Jurkat, Clone E6-1 (cell line): ENCODE measurements at regions not wholly inside any gene's neighbourhood (a gene's known extent, or its start where the extent isn't known, plus 50 kb on each side); places are given as distances from the start of the nearest gene placed in this dataset.

ENCODE experiments used
- DNase-seq: peaks from one replicate; pipeline ENCODE4 v3.0.0-alpha.2; 2011; ENCODE audit warnings: low read depth, low spot score
- H3K4me3 ChIP-seq: 2 replicates; pipeline ENCODE4 v1.5.1; 2011; ENCODE audit warnings: mild to moderate bottlenecking, low read length, control low read depth, moderate library complexity

DNA sequence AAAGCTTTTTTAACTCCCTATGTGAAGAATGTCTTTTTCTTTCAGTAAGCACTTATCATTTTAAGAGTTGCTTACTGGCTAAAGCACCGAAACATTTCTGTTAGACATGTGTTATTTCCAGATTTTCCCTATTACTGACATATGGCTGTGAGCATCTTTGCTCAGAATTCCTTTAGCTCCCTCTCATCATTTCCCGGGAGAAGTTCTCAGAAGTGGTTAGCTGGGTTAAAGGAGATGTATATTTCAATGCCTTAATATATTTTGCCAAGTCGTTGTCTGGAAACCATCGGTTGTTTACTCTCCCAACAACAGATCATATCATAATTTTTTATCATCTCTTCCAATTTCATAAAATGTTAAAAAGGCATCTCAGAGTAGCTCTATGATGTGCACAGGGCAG lies 396.5 kb downstream of the OCA2 start:
- no peak for DNase-seq
- no peak overlapping the region for H3K4me3 ChIP-seq

GRCh38 chr15:27701956-27702355 lies 397.2 kb downstream of the OCA2 start:
- H3K4me3 ChIP-seq, result no peak overlapping the region
- DNase-seq, result no peak

DNA sequence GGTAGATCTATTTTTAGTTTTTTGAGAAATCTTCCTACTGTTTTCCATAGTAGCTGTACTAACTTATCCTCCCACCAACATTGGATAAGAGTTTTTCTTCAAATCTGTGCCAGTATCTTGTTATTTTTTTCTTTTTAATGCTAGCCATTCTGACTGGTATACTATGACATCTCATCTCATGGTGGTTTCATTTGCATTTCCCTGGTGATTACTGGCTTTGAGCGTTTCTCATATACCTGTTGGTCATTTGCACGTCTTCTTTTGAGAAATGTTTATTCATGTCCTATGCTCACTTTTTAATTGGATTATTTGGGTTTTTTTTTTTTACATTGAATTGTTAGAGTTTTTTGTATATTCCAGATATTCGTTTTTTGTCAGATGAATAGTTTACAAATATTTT lies 398.1 kb downstream of the OCA2 start:
- DNase-seq, result no peak
- no peak overlapping the region for H3K4me3 ChIP-seq

GRCh38 chr15:27699699-27700098 lies 399.4 kb downstream of the OCA2 start:
- H3K4me3 ChIP-seq, result no peak overlapping the region
- DNase-seq, result no peak

DNA sequence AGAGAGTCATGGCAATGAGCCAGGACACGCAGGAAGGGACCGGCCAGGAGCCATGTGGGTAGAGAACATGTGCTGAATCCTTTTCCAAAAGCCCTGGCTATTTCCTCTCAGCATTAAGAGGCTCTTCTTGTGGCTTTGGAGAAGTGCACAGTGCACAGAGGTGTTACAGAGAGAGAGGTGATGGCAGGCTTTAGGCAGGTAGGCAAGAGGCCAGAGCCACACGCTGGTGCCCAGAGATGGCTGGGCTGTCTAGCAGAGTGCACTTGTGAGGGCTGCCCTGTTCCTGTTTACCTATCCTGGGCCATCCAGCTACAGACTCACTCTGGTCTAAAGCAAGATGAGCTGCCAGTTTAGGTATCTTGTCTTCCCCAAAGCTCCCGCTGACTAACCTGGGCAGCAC lies 402.6 kb downstream of the OCA2 start:
- H3K4me3 ChIP-seq, result no peak overlapping the region

DNA sequence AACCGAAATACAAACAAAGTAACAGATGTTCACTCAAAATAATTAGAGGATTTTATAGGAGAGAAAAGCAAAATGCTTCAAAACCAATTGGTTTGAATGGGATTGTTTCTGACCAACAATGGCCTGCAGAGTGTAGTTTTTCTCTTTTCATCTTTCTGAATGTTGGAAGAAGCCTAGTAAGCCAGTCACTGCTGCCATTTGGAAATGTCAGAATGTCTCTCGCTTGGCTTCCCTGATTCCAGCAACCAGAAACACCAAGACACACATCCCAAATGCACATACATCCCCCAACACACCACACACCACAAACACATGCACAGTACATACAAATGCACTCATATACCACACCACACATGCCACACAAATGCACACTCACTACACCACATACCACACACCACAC lies 403.4 kb downstream of the OCA2 start:
- no peak for DNase-seq
- H3K4me3 ChIP-seq, result no peak overlapping the region

More for the DNA sequence above, 402.6 kb downstream of the OCA2 start:
- no peak for DNase-seq

- H3K4me3 ChIP-seq, result no peak overlapping the region
- no peak for DNase-seq
Measured at GRCh38 chr15:27694506-27695087, 404.5 kb downstream of the OCA2 start.

DNA sequence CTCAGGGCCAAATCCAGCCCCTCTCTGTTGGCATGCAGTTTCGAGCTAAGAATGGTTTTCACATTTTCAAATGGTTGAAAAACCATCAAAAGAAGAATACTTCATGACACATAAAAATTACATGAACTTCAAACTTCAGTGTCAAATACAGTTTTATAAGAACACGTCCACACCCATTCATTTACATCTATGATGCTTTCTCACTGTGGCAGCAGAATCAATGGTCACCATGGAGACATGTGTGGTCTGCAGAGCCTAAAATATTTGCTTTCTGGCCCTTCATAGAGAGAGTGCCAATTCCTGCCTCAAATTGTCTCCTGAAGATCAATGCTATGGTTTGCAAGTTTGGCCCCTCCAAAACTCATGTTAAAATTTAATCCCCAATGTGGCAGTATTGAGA lies 405.8 kb downstream of the OCA2 start:
- DNase-seq, result no peak
- H3K4me3 ChIP-seq, result no peak overlapping the region

GRCh38 chr15:27692438-27692837 lies 406.7 kb downstream of the OCA2 start:
- DNase-seq, result no peak
- H3K4me3 ChIP-seq, result no peak overlapping the region

DNA sequence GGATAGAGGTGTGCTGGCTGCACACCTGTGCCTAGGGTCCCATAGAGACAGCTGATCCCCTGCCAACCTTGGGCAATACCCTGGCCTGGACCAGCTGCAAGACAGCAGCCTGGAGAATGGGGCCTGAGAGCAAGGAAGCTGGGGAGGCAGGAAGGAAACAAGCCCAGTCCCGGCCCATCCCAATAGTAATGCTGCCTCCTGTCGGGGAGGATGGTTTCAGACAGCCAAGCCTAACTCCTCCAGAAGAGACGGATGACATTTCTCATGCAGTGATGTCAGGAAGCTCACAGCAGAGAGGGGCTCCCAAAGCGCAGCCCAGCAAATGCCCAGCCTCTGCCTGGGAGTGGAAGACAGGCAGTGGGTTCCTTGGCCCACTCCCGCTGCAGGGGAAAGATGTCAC lies 408.8 kb downstream of the OCA2 start:
- DNase-seq, result no peak
- H3K4me3 ChIP-seq, result no peak overlapping the region

- H3K4me3 ChIP-seq, result no peak overlapping the region
- no peak for DNase-seq
Measured at GRCh38 chr15:27686971-27687370, 412.1 kb downstream of the OCA2 start.

GRCh38 chr15:27686369-27686768 lies 412.7 kb downstream of the OCA2 start:
- no peak overlapping the region for H3K4me3 ChIP-seq
- DNase-seq, result no peak

DNA sequence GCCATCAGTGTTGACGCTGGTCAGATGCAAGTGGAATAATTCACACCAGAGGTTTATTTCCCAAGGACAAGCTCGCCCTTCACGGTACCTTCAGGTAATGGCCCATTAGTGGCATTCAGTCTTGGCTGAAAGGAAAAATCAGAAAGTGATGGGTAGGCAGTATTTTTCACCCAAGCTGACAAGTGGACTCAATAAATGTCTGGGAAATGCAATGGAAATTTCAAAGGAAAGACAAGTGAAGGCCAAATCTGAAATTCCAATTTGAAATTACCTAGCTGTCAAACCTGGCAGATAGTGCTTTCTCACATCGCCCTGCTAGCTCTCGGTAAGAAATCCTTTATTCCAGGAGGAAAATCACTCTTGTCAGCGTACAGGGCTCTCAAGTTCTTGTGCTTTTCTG lies 413.5 kb downstream of the OCA2 start:
- H3K4me3 ChIP-seq, result no peak overlapping the region
- DNase-seq, result no peak

DNA sequence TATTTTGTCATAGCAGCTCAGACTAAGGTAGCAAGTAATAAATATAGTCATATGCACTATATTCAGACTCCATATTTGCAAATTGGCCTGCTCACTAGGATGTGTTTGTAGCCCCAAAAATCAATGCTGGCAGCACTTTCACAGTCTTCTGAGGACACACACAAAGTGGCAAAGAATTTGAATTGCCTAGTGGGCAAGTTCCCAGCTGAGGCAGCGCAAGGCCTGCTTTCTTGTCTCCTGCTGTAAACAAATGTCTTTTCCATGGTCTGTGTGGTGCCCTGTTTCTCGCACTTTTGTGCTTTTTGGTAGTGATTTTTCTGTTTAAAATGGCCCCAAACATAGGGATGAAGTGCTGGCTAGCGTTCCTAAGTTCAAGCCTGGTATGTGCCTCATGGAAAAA lies 416.0 kb downstream of the OCA2 start:
- no peak overlapping the region for H3K4me3 ChIP-seq
- DNase-seq, result no peak

DNA sequence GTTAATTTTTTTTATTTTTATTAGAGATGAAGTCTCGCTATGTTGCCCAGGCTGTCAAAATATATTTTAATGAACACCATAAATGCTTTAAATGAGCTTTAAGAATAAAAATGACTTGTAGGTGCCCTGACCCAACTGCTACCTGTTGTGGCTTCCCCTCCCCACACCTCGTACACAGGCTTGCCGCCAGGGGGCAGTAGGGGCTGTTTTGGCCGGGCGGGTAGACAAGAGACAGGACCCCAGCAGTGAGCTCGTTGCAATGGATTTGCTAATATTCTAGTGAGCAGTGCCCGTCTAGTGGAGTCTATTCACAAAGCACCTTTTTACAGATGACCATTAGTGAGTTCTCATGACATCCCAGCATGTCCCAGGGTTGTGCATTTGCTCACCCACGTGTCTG lies 418.1 kb downstream of the OCA2 start:
- no peak overlapping the region for H3K4me3 ChIP-seq
- DNase-seq, result no peak

- no peak for DNase-seq
- no peak overlapping the region for H3K4me3 ChIP-seq
Measured at GRCh38 chr15:27679731-27680471, 419.2 kb downstream of the OCA2 start.

GRCh38 chr15:27679203-27679602 lies 419.9 kb downstream of the OCA2 start:
- DNase-seq, result no peak
- H3K4me3 ChIP-seq, result no peak overlapping the region

DNA sequence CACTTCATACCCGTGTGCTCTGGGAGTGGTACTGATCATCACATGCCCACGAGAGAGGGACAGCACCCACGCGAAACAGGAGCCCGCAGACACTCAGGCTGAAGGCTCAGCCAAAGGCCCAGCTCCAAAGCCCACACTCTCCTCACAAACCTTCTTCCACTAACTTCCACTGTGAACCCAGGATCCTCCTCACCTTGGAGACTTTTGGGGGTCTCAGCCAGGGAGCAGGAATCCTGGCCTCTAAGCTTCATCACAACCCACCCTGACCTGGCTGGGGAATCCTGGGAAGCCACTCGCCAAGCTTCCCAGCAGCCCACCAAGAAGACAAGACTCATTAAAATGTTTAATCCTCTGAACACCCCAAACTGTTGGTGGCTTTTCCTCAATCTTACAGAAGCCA lies 421.2 kb downstream of the OCA2 start:
- no peak overlapping the region for H3K4me3 ChIP-seq
- no peak for DNase-seq

- DNase-seq, result no peak
Measured at GRCh38 chr15:27676647-27677046, 422.5 kb downstream of the OCA2 start.

GRCh38 chr15:27675571-27675970 lies 423.5 kb downstream of the OCA2 start:
- no peak overlapping the region for H3K4me3 ChIP-seq
- no peak for DNase-seq

More at GRCh38 chr15:27676647-27677046, 422.5 kb downstream of the OCA2 start:
- no peak overlapping the region for H3K4me3 ChIP-seq

DNA sequence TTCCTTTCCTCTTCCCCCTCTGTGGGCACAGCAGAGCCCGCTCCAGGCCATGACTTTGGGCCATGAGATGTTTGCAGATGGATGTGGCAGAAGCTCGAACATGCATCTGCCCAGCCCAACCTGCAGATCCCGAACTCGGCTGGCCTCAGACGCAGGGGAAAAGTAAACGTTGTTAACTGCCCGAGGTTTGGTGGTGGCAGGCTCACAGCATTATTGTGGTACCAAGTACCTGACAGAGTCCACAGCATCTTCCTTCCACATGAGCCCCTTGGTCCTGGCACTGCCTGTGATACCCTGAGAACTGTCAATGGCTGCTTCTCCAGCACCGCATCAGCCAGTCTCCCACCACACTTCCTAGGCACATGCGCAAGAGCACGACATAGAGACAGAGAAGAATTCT lies 424.3 kb downstream of the OCA2 start:
- DNase-seq, result no peak
- H3K4me3 ChIP-seq, result no peak overlapping the region
